HuH-7.5 (cell line): ENCODE measurements at regions not wholly inside any gene's neighbourhood (a gene's known extent, or its start where the extent isn't known, plus 50 kb on each side); places are given as distances from the start of the nearest gene placed in this dataset.

Source experiments
- DNase-seq: peaks from one replicate; pipeline ENCODE4 v3.0.0; 2011; ENCODE audit warnings: low spot score

DNA sequence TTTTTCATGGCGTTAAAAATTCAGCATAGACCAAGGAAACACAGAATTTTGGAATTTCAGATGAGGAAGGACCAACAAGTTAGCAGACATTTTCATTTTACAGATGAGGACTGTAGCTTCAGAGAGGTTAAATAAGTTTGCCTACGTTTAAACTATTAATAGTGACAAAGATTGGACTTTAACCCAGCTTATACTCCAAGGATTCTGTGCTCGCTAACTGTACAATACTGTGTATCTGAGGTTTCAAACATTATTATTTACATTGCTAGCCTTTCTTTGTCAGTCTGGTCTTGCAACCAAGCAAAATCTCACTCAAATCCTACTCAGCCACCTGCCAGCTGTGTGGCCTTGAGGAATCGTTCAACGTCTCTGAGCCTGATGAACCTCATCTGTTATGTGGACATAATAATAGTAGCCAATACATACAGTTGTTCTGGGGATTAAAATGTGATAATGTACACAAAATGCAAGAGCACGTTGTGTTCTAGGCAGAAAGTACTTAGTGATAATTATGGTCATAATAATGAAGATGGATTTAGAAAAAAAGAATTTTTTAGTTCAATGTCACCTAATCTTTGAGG is 462.4 kb upstream of the TRIB2 start:
- no peak for DNase-seq

DNA sequence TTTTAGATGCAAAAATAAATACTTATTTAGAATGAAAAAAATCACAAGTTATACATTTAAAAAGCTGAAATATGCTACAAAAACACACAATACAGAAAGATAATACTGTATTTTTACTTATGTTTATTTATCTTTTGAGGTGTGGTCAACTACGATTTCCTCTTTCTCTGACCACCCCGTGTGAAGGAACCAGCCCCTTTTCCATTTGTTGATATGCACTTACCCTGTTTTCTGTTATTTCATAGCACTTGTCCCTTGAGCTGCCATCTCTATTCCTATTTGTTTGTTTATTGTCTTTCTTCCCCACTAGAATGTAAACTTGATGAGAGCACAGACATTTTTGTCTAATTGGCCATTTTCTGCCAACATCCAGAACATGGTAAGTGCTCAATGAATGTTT is 460.5 kb upstream of the TRIB2 start:
- no peak for DNase-seq

DNA sequence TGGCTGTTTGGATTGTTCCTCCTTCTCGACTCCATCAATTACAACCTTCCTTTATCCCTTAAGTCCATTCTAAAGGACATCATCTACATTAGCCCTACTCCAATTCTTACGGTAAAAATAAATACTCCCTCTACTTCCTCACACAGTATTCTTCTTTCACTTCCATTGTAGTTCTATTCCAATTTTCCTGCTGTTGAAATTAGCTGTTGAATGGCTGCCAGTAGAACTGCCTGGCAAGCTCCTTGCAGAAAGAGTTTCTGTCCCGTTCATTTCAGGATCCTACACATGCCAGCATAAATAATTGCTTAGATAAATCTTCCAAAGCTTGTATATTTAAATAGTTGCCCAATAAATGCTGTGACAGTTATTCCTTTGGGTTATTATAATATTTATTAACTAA is 459.3 kb upstream of the TRIB2 start:
- DNase-seq, result no peak

DNA sequence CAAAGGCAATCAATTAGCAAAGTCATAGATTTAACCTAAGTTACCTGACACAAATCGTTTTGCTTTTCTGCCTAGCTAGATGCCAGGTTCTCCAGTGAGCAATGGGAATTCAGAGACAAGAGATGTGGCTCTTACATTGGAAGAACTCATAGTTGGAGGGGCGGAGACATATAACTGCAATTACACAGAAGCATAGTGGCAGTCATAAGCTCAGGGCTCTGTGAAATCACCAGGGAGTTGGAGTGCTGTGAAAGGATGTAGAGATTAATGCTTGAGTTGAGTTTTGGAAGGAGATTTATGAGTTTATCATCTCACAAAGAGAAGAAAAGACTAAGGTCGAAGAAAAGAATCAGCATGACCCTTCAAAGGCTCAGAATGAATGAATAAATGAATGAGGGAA is 457.2 kb upstream of the TRIB2 start:
- no peak for DNase-seq

DNA sequence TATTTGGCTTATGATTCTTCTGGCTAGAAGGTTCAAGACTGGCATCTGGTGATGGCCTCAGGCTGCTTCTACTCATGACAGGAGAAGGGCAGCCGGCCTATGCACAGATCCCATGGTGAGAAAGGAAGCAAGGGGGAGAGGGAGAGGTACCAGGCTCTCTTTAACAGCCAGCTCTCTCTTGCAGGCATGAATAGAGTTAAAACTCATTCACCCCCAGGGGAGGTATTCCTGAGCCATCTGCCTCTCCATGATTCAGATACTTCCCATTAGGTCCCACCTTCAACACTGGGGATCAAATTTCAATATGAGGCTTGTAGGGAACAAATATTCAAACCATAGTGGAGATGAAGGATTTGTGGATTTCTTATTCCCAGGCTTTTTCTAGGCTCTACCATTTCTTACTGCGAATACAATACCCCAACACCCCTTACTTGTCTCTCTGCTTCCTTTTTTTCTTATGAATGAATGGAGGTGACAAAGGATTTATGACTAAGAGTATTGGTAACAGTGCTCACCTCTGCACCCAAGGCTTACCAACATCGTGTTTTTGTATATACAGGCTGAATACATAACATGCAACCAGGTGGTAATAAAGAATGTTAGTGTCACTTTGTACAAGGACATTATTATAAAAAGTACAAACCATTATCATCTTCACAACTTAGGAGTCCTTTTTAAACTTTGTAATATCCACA is 454.6 kb upstream of the TRIB2 start:
- no peak for DNase-seq

DNA sequence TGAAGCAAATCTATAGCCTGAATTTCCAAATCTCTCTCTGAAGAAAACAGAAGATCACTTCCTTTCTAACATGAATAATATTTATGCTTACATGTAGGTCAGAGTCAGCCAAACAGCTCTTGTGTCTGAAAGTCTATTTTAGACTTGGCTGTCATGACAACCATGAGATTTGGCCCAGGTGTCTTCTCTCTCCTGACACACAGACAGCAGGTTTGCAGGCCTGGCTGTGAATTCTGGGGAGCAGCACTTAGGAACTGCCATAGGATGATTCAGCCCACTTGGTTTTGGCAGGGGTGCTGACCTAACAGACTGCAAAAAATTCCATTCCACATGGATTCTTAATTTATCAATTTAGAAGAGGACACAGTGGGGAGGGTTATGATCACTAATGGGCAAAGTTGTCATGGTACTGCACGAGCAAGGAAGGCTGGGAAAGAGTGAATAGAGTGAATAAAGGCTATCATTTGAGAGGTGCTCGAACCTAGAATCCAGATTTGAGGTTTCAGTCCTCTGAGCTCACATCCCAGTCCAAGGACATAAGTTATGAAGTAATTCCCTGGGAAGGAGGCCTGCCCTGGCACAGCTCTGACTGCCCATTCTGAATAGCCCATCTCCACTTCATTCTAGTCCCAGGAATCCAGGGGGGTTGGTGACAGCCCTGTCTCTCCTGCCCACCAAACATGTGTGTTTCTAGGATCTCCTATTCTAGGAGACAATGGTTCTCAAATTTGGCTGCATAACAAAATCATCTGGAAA is 453.9 kb upstream of the TRIB2 start:
- no peak for DNase-seq

DNA sequence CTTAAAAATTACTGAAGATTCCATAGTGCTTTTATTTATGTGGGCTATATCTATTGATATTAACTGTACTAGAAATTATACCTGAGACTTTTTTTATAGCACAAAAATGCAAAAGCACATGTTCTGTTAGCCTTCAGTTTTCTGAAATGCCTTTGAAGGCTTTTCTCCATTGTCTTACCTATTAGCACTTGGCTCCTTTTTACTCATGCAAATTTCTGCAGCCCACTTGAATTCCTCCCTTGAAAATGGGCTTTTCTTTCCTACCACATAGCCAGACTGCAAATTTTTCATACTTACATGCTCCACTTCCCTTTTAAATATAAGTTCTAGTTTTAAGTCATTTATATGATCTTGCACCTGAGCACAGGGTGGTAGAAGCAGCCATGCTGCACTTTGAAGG is 453.0 kb upstream of the TRIB2 start:
- DNase-seq, result no peak

DNA sequence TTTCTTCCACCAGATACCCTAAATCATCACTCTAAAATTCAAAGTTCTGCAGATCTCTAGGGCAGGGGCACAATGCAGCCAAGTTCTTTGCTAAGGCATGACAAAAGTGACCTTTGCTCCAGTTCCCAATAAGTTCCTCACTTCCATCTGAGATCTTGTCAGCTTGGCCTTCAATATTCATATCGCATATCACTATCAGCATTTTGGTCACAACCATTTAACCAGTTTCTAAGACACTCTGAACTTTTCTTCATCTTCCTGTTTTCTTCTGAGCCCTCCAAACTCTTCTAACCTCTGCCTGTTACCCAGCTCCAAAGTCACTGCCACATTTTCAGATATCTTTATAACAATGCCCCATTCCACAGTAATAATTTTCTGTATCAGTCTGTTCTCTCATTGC is 452.6 kb upstream of the TRIB2 start:
- DNase-seq, result no peak

DNA sequence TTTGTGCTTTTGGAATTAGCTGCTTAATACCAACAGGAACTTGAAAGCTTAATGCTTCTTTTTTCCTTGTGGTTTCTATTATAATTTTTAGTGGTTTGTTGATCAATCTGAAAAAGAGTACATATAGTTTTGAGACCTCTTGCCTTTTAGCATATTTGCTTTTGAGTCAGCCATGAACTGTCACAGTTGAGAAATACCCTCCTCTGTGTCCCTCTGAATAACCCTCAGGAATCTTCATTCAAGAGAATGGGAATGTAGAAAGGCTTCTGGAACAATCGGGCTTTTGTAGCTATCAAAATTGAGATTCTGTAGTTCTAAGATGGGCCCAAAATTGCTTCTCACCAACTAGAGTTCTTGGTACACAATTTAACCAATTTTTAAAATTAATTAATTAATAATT is 451.1 kb upstream of the TRIB2 start:
- DNase-seq, result no peak

DNA sequence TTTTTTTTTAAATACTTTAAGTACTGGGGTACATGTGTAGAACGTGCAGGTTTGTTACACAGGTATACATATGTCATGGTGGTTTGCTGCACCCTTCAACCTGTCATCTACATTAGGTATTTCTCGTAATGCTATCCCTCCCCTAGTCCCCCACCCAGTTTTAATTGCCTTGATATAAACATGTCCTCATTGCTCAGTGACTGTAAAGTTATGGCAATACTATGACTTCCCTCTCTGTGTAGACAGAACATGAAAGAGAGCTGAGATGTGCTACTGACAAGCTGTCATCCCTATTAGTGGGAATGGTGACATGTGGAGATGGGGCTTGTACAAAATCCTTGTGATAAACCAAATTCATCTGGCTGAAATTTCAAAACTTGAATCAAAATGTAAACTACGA is 449.7 kb upstream of the TRIB2 start:
- no peak for DNase-seq

DNA sequence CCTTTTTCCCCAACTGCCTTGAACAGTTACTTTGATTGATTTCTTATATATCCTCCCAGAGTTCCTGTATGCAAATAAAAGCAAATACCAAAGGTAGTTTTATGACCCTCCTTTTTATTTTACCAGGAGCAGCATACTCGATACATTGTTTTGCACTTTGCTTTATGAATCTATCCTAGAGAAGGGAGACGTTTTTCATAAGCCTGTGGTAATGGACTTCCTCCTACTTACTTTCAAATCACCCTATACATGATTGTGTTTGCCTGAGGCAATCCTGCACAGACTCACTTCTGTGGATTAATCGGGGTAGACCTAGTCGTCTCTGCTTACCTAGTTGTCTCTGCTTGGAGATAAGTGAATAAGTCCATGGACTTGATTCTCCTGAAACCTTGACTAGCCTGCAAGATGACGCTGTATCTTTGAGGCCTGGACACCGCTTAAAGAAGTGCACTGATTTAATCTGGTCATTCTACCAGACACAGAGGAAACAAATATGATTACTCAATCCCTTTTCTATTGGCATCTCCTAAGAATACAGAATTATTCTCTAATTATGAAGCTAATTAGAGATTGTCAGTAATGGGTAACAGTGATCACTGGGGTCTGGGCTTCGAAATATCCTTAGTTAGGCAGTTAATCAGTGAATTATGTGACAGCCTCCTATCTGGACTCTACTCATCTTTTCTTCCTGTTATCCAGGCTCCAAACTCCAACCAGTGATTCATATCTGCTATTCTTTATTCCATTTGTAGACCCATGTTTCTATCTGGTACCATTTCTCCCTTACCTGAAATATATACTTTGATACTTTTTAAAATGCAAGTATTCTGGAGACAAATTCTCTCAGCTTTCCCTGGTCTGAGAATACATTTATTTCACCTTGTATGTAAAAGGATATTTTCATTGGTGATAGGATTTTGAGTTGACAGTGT is 447.4 kb upstream of the TRIB2 start:
- DNase-seq, result no peak

DNA sequence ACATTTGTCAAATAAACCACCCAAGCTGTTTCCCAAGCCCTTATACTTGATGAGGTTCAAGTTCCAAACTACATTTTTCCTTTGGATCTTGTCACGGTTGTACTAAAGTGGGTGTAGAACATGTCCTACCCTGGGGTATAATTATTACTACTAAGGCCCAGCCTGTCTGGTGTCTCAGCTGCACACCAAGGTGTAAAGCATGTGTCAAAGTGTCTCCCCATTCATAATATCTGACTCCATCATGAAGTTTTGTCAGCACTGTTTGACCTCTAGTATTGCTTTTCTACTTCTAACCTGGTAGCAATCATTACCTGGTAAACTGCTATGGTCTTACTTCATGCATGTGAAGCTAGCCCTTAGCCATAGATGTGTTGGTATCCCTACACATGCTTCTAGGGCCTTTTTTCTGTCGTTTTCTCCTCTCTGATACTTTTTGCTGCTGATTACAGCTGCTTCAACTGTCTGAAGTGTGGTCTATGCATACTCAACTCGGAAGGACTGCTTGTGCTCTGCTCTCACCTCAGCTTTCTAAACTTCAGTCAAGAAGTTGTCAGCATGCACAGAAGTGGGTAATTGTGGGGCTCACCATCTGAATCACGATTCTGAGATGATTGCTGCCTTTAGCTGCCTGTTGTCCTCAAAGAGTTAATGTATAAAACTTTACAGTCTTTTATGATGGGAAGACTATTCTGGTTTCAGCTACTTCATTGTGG is 445.7 kb upstream of the TRIB2 start:
- no peak for DNase-seq

DNA sequence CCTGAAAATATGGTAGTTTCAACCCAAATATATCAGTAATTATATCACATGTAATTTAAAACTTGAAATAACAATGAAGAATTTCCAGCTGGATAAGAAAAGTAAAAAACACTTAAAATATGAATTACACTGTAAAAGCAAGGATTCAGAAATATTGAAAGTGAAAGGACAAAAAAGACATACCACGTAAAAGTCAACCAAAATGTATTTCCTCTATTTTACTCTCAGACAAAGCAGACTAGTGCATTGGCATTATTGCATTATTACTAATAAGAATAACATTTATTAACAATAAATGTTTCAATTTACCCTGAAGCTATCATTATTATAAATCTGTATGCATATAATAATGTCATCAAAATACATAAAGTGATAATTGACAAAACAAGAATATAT is 445.1 kb upstream of the TRIB2 start:
- no peak for DNase-seq

DNA sequence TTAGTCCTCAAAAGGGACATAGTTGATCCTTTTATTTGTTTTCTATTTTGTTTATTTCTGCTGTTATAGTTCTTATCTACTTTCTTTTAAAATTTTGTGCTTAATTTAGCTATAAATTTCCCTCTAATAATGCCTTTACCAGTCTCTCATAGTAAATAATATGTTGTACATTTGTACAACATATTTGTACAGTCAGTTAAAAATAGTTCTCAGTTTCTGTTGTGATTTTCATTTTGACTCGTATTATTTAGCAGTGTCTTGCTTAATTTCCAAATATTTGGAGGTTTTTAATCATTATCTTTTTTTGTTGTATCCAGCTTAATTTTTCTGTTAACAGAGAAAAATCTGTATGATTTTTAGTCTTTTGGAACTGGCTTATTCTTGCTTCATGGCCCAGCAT is 443.6 kb upstream of the TRIB2 start:
- no peak for DNase-seq

DNA sequence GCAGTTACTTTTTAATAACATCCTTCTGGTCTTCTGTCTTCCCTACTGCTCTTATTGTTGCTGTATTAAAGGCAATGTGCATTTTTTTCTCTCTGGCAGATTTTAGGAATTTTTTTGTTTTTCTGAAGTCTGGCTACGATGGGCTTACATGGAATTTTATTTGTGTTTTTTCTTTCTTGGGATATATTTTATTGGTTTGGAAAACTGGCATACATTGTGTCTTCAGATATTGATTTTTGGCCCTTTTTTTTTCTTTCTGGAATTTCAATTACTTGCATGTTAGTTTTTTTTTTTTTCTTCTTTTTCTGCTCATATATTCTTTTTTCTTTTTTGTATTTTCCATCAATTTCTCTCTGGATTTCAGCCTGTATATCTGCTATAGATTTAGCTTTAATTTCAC is 442.1 kb upstream of the TRIB2 start:
- no peak for DNase-seq

DNA sequence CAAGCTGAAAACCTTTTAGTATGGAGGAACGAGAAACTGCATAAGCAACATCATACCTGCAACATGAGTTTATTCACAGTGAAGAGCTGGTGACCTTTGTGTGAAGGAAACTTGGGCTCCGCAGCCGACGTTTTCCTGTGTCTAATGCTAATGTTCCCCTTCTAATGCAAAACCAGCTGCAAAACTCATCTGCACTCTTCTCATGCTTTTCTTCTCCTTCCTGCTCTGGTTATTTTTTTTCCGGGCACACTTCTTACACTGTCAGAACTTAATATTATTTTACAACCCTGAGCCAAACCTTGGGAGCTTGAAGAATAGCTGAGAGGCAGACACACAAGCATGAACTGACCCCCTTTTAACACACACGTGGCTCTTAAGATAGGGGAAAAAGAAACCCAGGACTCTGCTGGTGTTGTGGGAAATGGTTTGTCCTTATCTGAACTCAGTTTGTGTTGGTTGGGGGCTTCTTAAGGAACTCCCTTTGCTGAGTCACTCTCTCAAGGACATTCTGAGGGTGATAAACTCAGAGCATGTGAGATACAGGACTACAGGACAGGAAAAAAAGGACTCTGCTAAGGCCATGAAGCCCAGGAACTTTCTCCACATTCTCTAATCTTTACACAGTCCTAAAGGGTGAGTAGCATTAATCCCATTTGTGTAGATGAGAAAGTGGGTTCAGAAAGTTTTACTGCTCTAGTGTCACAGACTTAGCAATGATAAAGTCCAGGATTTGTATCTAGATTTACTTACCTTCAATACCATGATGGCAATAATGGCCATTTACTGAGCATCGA is 439.3 kb upstream of the TRIB2 start:
- DNase-seq, result no peak

DNA sequence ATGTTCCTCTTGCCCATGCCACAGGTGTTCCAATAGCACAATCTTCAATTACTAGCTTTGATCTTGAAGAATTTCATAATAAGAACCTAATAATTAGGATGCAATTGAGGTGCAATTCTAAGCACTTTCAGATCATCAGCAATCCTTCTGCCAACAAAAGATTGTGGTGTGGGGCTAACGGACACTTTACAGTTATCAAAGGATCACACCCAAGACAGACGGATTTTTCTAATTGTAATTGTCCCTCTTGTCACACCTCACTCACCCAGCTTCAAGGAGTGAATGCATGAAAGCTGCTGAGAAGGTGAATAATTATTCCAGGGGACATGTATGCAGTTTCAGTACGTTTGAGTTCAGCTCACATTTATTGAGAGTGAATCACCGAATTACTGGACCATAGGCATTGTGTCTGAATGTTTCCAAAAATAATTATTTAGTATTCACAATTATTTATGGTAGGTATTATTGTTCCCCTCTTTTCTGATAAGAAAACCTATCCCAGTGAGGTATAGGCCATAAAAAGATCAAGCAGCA is 438.5 kb upstream of the TRIB2 start:
- DNase-seq, result no peak

DNA sequence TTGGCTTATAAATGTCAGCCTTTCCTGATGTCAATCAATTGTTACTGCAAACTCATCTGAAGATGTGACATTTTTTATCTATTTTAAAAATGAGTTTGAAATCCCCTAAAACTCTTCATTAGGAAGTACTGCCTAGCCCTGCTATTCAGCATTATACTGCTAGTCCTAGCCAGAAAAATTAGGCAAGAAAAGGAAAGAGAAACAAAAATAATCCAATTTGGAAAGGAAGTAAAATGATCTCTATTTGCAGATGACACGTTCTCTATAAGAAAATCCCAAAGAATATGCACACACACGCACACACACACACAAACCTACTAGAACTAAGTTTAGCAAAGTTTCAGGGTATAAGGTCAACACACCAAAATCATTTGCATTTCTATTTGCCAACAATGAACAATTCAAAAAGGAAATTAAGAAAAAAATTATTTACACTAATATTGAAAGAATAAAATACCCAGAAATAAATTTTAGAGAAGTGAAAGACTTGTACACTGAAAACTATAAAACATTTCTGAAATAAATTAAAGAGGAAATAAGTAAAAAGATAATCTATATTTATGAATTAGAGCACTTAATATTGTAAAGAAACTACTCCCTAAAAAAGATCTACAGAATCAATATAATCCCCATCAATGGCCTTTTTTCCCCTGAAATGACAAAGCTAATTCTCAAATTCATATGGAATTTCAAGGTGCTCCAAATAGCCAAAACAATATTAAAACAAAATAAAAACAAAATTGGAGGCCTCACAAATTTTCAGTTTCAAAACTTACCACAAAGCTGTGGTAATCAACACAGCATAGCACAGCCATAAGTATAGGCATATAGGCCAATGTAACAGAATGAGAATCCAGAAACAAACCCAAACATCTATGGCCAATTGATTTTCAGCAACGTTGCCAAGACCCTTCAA is 433.7 kb upstream of the TRIB2 start:
- DNase-seq, result no peak

DNA sequence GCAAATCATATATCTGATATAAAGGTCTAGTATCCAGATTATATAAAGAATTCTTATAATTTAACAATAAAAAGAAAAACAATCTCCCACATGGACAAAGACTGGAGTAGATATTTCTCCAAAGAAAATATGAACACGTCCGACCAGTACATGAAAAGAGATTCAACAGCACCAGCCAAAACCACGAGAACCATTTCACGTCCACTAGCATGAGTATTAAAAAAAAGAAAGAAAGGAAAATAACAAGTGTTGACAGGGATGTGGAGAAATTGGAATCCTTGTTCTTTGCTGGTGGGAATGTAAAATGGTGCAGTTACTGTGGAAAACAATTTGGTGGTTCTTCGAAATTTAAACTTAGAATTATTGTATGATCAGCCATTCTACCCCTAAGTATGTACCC is 432.7 kb upstream of the TRIB2 start:
- DNase-seq, result no peak

DNA sequence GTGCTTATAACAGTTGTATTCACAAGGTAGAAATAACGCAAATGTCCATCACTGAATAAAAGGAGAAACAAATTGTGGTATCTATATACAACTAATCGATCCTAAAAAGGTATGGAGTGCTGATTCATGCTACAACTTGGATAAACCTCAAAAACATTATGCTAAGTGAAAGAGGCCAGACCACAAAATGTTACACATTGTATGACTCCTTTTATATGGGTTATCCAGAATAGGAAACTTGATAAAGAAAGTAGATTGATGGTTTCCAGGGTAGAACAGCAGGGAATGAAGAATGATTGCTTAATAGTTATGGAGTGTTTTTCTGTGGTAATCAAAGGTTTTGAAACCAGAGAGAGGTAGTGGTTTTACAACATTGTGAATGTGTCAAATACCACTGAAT is 432.2 kb upstream of the TRIB2 start:
- no peak for DNase-seq
